Esophagus squamous epithelium (tissue), 5 donors: ENCODE measurements at regions not wholly inside any gene's neighbourhood (a gene's known extent, or its start where the extent isn't known, plus 50 kb on each side); places are given as distances from the start of the nearest gene placed in this dataset.
"Not testable (repeated sequence)": the region's sequence is repeated elsewhere in the genome, so short reads cannot be mapped to it uniquely, and the experiment has no call there.

Experiments used
- DNase-seq: peaks from one replicate; lab custom pipeline; 2025; lab: John Stamatoyannopoulos, UW
- H3K27ac ChIP-seq, 4 donors: fragments of 200-600 bp; sonication (generic); one replicate each; pipeline ENCODE4 v1.5.1; 2016 to 2019; ENCODE audit warnings: mild to moderate bottlenecking in 1 of 4
- H3K27me3 ChIP-seq, 4 donors: fragments of 200-600 bp; sonication (generic); 1 replicate in 3 of 4; 2 replicates in 1 of 4; pipeline versions ENCODE4 v1.5.1 to v1.6.0; 2017 to 2021; ENCODE audit warnings: antibody characterized with exemption in 1 of 4
- H3K36me3 ChIP-seq, 3 donors: fragments of 200-600 bp; sonication (generic); one replicate each; pipeline ENCODE4 v1.5.1; 2016 to 2019
- H3K4me1 ChIP-seq, 3 donors: fragments of 200-600 bp; sonication (generic); one replicate each; pipeline ENCODE4 v1.5.1; 2017 to 2019
- H3K4me3 ChIP-seq, 4 donors: fragments of 200-600 bp; sonication (generic); 1 replicate in 3 of 4; 2 replicates in 1 of 4; pipeline ENCODE4 v1.5.1; 2016 to 2019; ENCODE audit warnings: mild to moderate bottlenecking in 2 of 4, moderate library complexity in 1 of 4
- H3K9me3 ChIP-seq, 3 donors: fragments of 200-600 bp; sonication (generic); one replicate each; pipeline ENCODE4 v1.5.1; 2016 to 2019
- POLR2A ChIP-seq, 4 donors: fragments of 450-650 bp; IDR thresholded peaks; one replicate each; pipeline ENCODE4 v1.6.1; 2017; ENCODE audit warnings: antibody characterized with exemption in 4 of 4, mild to moderate bottlenecking in 4 of 4, moderate library complexity in 3 of 4
- WGBS, 2 donors: methylation state at CpG; one replicate each; pipeline ENCODE4 v1.1.5; 2018; 5-methylcytosine and 5-hydroxymethylcytosine counted together
- intact Hi-C: fragments of 100-400 bp; cut with DNase I; formaldehyde crosslinking; loops from one replicate; pipeline ENCODE4 v1.15.0; 2022
- TF ChIP-seq, protein P1 (sequence below), 6 experiments: fragments of 450-650 bp in 4 of 6; fragments of 200-600 bp in 2 of 6; sonication (generic) in 2 of 6; IDR thresholded peaks; one replicate each; pipeline ENCODE4 v1.5.1; 2016 to 2019; ENCODE audit warnings: antibody characterized with exemption in 6 of 6, mild to moderate bottlenecking in 4 of 6, moderate library complexity in 4 of 6
- donor health status: DM: yes; HTN: yes; CAD: no.

DNA sequence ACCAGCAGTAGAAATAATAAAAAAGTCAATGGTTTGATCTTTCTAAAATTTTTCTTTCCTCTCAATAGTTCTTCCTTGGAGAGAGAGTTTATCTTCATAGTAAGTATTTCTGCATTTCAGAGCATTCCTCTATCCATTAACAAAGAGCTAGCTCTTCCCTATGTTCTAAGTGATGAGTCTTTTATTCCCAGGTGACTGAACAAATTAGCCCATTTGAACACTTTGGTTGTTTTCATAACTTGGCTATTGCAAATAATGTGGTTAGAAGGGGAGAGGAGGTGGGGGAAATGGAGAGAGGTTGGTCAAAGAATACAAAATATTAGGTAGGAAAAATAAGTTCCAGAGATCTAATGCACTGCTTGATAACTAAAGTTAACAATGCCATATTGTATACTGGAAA lies 598.9 kb downstream of the KCNT2 start:
- DNase-seq: no peak
- no peaks in the 10 kb centered on the region for H3K27me3 ChIP-seq
- H3K36me3 ChIP-seq: no peaks in the 10 kb centered on the region
- no peak overlapping the region for H3K4me3 ChIP-seq
- intact Hi-C loops: no loop called here
- H3K27ac ChIP-seq: no peak overlapping the region
- no peaks in the 10 kb centered on the region for H3K4me1 ChIP-seq
- TF ChIP-seq, protein P1, sequence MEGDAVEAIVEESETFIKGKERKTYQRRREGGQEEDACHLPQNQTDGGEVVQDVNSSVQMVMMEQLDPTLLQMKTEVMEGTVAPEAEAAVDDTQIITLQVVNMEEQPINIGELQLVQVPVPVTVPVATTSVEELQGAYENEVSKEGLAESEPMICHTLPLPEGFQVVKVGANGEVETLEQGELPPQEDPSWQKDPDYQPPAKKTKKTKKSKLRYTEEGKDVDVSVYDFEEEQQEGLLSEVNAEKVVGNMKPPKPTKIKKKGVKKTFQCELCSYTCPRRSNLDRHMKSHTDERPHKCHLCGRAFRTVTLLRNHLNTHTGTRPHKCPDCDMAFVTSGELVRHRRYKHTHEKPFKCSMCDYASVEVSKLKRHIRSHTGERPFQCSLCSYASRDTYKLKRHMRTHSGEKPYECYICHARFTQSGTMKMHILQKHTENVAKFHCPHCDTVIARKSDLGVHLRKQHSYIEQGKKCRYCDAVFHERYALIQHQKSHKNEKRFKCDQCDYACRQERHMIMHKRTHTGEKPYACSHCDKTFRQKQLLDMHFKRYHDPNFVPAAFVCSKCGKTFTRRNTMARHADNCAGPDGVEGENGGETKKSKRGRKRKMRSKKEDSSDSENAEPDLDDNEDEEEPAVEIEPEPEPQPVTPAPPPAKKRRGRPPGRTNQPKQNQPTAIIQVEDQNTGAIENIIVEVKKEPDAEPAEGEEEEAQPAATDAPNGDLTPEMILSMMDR (IDR thresholded peaks at IDR 0.05): no peak
- TF ChIP-seq POLR2A (IDR thresholded peaks at IDR 0.05): no peak
- H3K9me3 ChIP-seq: no peaks in the 10 kb centered on the region

DNA sequence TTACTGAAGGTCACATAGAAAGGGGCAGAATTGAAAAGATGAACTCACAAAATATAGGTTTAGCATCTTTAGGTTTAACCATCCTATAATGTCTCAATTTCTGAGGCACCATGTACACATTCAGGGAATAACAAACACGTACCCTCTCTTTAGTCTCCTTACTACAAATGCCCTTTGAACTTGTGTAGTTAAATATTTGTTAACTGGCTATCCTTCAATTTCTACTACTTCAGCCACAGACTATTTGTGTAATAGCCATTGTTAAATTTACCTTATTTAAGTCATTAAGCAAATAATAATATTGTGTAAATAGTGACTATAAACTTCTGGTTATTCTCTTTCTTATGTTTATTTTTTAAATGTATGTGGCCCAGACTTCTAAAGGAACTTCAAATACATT lies 600.5 kb downstream of the KCNT2 start:
- intact Hi-C loops: no loop called here
- H3K4me3 ChIP-seq: no peak overlapping the region
- 62 to 67% methylated on average over 1 of the region's 1 CpG for WGBS, 2 donors
- no peak for DNase-seq
- peaks cover 0 to 9% (median 0%) of the 10 kb centered on the region in 3 donors for H3K4me1 ChIP-seq
- no peaks in the 10 kb centered on the region for H3K27me3 ChIP-seq
- no peaks in the 10 kb centered on the region for H3K9me3 ChIP-seq
- no peak overlapping the region for H3K27ac ChIP-seq
- TF ChIP-seq, protein P1 (IDR thresholded peaks at IDR 0.05): no peak
- TF ChIP-seq POLR2A (IDR thresholded peaks at IDR 0.05): no peak
- no peaks in the 10 kb centered on the region for H3K36me3 ChIP-seq

DNA sequence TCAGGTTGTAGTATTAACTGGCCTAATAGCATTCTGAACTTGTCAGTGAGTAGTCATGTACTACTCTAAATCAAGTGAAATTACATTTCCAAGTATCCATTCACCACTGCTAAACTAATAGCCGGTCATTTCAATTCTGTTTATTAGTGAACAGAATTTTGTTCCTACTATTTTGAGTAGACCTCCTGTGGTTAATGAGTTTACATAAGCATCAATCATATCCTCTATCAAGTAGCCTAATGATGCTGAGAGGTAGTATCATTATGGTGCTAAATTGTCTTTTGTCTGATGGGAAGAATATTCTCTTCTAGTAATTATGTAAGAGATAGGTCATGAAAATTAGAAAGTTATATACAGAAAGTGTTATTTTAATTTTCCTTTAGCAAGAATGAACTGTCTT lies 602.8 kb downstream of the KCNT2 start:
- Histone ChIP-seq H3K36me3 (no peaks in the 10 kb centered on the region), H3K27me3 (no peaks in the 10 kb centered on the region), H3K4me3 (no peak overlapping the region), H3K4me1 (peaks cover 0 to 23% (median 5%) of the 10 kb centered on the region in 3 donors), H3K9me3 (no peaks in the 10 kb centered on the region), H3K27ac (no peak overlapping the region)
- DNase-seq: no peak
- 96 to 100% methylated on average over 1 of the region's 1 CpG for WGBS, 2 donors
- intact Hi-C loops: no loop called here
- no peak for TF ChIP-seq POLR2A (IDR thresholded peaks at IDR 0.05)
- TF ChIP-seq, protein P1 (IDR thresholded peaks at IDR 0.05): no peak

DNA sequence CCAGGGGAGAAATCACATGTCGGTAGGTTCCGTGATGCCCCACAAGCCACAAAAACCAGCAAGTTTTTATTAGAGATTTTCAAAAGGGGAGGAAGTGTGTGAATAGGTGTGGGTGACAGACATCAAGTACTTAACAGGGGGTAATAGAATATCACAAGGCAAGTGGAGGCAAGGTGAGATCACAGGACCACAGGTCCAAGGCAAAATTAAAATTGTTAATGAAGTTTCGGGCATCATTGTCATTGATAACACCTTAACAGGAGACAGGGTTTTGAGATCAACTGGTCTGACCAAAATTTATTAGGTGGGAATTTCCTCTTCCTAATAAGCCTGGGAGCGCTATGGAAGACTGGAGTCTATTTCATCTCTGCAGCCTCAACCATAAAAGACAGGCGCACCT lies 603.9 kb downstream of the KCNT2 start:
- H3K27me3 ChIP-seq, H3K36me3 ChIP-seq, DNase-seq, H3K27ac ChIP-seq, H3K9me3 ChIP-seq, intact Hi-C loops, H3K4me3 ChIP-seq: not testable (repeated sequence)
- H3K4me1 ChIP-seq: peaks cover 0 to 23% (median 5%) of the 10 kb centered on the region in 3 donors
- WGBS, 2 donors: 73 to 94% methylated on average over 5 of the region's 5 CpGs

DNA sequence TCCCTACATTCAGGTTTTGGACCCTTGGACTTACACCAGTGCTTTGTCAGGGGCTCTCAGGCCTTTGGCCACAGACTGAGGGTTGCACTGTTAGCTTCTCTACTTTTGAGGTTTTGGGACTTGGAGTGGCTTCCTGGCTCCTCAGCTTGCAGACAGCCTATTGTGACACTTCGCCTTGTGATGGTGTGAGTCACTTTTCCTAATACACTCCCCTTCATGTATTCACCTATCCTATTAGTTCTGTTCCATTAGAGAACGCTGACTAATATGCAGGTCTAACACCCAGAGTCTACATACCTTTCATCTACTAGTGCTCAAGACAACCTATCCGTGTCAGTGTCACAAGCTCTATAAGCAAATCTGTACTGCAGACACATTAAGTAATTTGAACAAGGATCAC lies 605.3 kb downstream of the KCNT2 start:
- peak overlapping the region; percentile 16 to 76 (median 71) for H3K27ac ChIP-seq

DNA sequence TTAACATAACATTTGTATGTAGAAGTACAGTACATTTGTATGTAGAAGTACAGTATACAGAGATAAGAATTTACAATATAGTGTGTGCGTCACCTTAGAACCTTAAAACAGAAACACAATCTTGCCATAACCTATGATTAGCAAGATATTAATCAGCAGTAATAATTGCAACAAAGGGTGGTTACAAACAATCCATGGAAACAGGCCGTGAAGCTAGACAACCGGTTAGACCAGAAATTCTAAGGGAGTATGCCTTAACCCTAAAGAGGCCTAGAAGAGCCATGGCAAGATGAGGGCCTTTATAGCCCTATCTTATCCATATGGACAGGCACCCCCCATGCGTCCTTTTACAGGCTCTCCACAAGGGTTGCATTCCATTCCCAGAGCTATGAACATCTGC lies 605.9 kb downstream of the KCNT2 start:
- H3K9me3 ChIP-seq, intact Hi-C loops, H3K4me3 ChIP-seq, DNase-seq, H3K27me3 ChIP-seq, H3K36me3 ChIP-seq: not testable (repeated sequence)
- Histone ChIP-seq H3K27ac (peak overlapping the region in 3 of 4 donors; percentile 66 to 76 (median 76)), H3K4me1 (peaks cover 0 to 23% (median 5%) of the 10 kb centered on the region in 3 donors)
- WGBS, 2 donors: 47 to 51% methylated on average over 4 of the region's 4 CpGs

More for the DNA sequence above, 605.3 kb downstream of the KCNT2 start:
- no peak for DNase-seq
- H3K4me1 ChIP-seq: peaks cover 0 to 23% (median 5%) of the 10 kb centered on the region in 3 donors
- no peaks in the 10 kb centered on the region for H3K27me3 ChIP-seq
- H3K9me3 ChIP-seq: no peaks in the 10 kb centered on the region
- no peak for TF ChIP-seq POLR2A (IDR thresholded peaks at IDR 0.05)
- TF ChIP-seq, protein P1 (IDR thresholded peaks at IDR 0.05): no peak
- H3K4me3 ChIP-seq: no peak overlapping the region
- intact Hi-C loops: no loop called here
- H3K36me3 ChIP-seq: no peaks in the 10 kb centered on the region
- WGBS, 2 donors: 39 to 49% methylated on average over 3 of the region's 3 CpGs
